MM.1S (cell line): ENCODE measurements at regions not wholly inside any gene's neighbourhood (a gene's known extent, or its start where the extent isn't known, plus 50 kb on each side); places are given as distances from the start of the nearest gene placed in this dataset.

Source experiments
- CTCF ChIP-seq: fragments of 300-600 bp; sonication (generic); IDR thresholded peaks from 2 replicates; pipeline ENCODE4 v1.5.1; 2016; ENCODE audit warnings: antibody characterized with exemption, low read length, mixed read lengths
- EZH2phosphoT487 ChIP-seq: fragments of 300-600 bp; sonication (generic); IDR thresholded peaks from 2 replicates; pipeline ENCODE4 v1.6.1; 2018; ENCODE audit warnings: antibody characterized with exemption, low read length

- TF ChIP-seq EZH2phosphoT487 (no peak), CTCF (no peak)
These were observed 171.5 kb upstream of the IRS2 start for GRCh38 chr13:109957875-109958274.
